HEK293T (cell line): ENCODE measurements at regions not wholly inside any gene's neighbourhood (a gene's known extent, or its start where the extent isn't known, plus 50 kb on each side); places are given as distances from the start of the nearest gene placed in this dataset.

Source experiments
- ARNT ChIP-seq: fragments of 450-650 bp; IDR thresholded peaks from 2 replicates; pipeline ENCODE4 v1.6.1; 2017; ENCODE audit warnings: mild to moderate bottlenecking
- ELF4 ChIP-seq: fragments of 450-650 bp; IDR thresholded peaks from 2 replicates; pipeline ENCODE4 v1.6.1; 2017; ENCODE audit warnings: antibody characterized with exemption
- FOXA1 ChIP-seq: fragments of 450-650 bp; IDR thresholded peaks from 2 replicates; pipeline ENCODE4 v1.6.1; 2016; ENCODE audit warnings: mild to moderate bottlenecking
- L3MBTL2 ChIP-seq: fragments of 450-650 bp; conservative IDR thresholded peaks from 2 replicates; pipeline ENCODE4 v1.6.1; 2016; ENCODE audit warnings: mild to moderate bottlenecking
- SP1 ChIP-seq: fragments of 450-650 bp; IDR thresholded peaks from 2 replicates; pipeline ENCODE4 v1.6.1; 2017
- TF ChIP-seq, protein P1 (sequence below): fragments of 450-650 bp; IDR thresholded peaks from 2 replicates; pipeline ENCODE4 v1.6.1; 2016

DNA sequence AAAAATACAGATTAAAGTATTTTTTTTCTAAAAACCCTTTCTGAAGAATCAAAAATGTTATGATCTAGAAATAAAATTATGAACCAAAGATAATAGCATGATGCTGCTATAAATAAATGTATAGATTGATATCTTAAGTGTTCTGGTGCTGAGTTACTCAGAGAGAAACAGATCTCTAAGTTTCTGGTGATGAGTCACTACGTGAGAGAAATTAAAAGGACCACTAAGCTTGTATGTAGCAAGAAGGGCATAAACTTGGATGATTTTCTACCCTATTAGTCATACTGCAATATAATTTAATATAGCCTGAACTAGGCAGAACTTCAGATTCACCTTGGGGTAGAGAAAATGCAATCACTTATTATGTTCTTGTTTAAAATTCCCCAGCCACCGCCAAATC lies 514.8 kb downstream of the AMY1C start:
- TF ChIP-seq FOXA1: no peak
- TF ChIP-seq L3MBTL2: no peak
- TF ChIP-seq, protein P1, sequence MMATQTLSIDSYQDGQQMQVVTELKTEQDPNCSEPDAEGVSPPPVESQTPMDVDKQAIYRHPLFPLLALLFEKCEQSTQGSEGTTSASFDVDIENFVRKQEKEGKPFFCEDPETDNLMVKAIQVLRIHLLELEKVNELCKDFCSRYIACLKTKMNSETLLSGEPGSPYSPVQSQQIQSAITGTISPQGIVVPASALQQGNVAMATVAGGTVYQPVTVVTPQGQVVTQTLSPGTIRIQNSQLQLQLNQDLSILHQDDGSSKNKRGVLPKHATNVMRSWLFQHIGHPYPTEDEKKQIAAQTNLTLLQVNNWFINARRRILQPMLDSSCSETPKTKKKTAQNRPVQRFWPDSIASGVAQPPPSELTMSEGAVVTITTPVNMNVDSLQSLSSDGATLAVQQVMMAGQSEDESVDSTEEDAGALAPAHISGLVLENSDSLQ: no peak
- TF ChIP-seq ARNT: no peak
- no peak for TF ChIP-seq SP1
- no peak for TF ChIP-seq ELF4
